ENCODE measurements at regions not wholly inside any gene's neighbourhood (a gene's known extent, or its start where the extent isn't known, plus 50 kb on each side); places are given as distances from the start of the nearest gene placed in this dataset.

GRCh38 chr7:47651355-47652317, 69.7 kb upstream of the TNS3 start:
- intact Hi-C loops (cut with micrococcal nuclease; ENCODE audit: unreplicated experiment): no loop called here
- Histone ChIP-seq H3K4me1 (ENCODE audit: insufficient read depth, low read length, poor library complexity, severe bottlenecking) (peaks cover 14% of the 10 kb centered on the region), H2AFZ (ENCODE audit: low read length) (no peak overlapping the region), H3K9me3 (ENCODE audit: low read length) (no peaks in the 10 kb centered on the region), H3K9me2 (ENCODE audit: insufficient read depth, low read length) (no peaks in the 10 kb centered on the region), H3K27ac (ENCODE audit: low read depth, low read length, poor library complexity, severe bottlenecking) (no peak overlapping the region), H3K79me2 (ENCODE audit: insufficient read depth, low read depth, low read length) (no peaks in the 10 kb centered on the region), H3K4me2 (ENCODE audit: low read length) (no peak overlapping the region), H3K4me3 (ENCODE audit: low read depth, low read length, poor library complexity, severe bottlenecking) (no peak overlapping the region), H3K36me3 (ENCODE audit: insufficient read depth, low read length) (no peaks in the 10 kb centered on the region), H4K20me1 (ENCODE audit: insufficient read depth, low read length) (no peaks in the 10 kb centered on the region)
- ChIA-PET CTCF (ENCODE audit: unreplicated experiment) (interaction anchor here (1.0 kb wide), 1 partner anchor 12 kb away, joined by 18 read pairs; no protein-coding TSS in a partner anchor), POLR2A (no interaction called here)
- BruUV-seq (replicated peaks): no TSS peak
- TF ChIP-seq EZH2phosphoT487 (IDR thresholded peaks at IDR 0.05; ENCODE audit: borderline replicate concordance, low read depth, low read length) (no peak), CTCF (conservative IDR thresholded peaks at IDR 0.05; ENCODE audit: low read length) (no peak)
- DNase-seq (ENCODE audit: low spot score): no peak

- no TSS peak for BruUV-seq (replicated peaks)
- H3K79me2 ChIP-seq (ENCODE audit: insufficient read depth, low read depth, low read length): no peaks in the 10 kb centered on the region
- ChIA-PET POLR2A (no interaction called here), CTCF (ENCODE audit: unreplicated experiment) (no interaction called here)
- no peaks in the 10 kb centered on the region for H3K9me2 ChIP-seq (ENCODE audit: insufficient read depth, low read length)
- TF ChIP-seq CTCF (conservative IDR thresholded peaks at IDR 0.05; ENCODE audit: low read length) (no peak), EZH2phosphoT487 (IDR thresholded peaks at IDR 0.05; ENCODE audit: borderline replicate concordance, low read depth, low read length) (no peak)
- H2AFZ ChIP-seq (ENCODE audit: low read length): no peak overlapping the region
- intact Hi-C loops (cut with micrococcal nuclease; ENCODE audit: unreplicated experiment): no loop called here
- H3K36me3 ChIP-seq (ENCODE audit: insufficient read depth, low read length): no peaks in the 10 kb centered on the region
- DNase-seq (ENCODE audit: low spot score): no peak
- no peak overlapping the region for H3K4me2 ChIP-seq (ENCODE audit: low read length)
- no peak overlapping the region for H3K4me3 ChIP-seq (ENCODE audit: low read depth, low read length, poor library complexity, severe bottlenecking)
- no peaks in the 10 kb centered on the region for H4K20me1 ChIP-seq (ENCODE audit: insufficient read depth, low read length)
- peaks cover 17% of the 10 kb centered on the region for H3K4me1 ChIP-seq (ENCODE audit: insufficient read depth, low read length, poor library complexity, severe bottlenecking)
- no peak overlapping the region for H3K27ac ChIP-seq (ENCODE audit: low read depth, low read length, poor library complexity, severe bottlenecking)
- H3K9me3 ChIP-seq (ENCODE audit: low read length): no peaks in the 10 kb centered on the region
These were observed 68.0 kb upstream of the TNS3 start for GRCh38 chr7:47649919-47650318.

Data from OCI-LY7 (cell line).